Mucosa of rectum (tissue), 2 donors: ENCODE measurements at regions not wholly inside any gene's neighbourhood (a gene's known extent, or its start where the extent isn't known, plus 50 kb on each side); places are given as distances from the start of the nearest gene placed in this dataset.
"Not testable (repeated sequence)": the region's sequence is repeated elsewhere in the genome, so short reads cannot be mapped to it uniquely, and the experiment has no call there.

Experiments used
- H3K27ac ChIP-seq, 2 donors: one replicate each; pipeline ENCODE4 v1.7.0; 2013; ENCODE audit warnings: inconsistent platforms in 2 of 2, low read depth in 2 of 2, low read length in 2 of 2
- H3K27me3 ChIP-seq, 2 donors: one replicate each; pipeline ENCODE4 v1.7.0; 2013; ENCODE audit warnings: low read length in 2 of 2; ENCODE audit not compliant: control insufficient read depth in 2 of 2, insufficient read depth in 2 of 2
- H3K36me3 ChIP-seq, 2 donors: one replicate each; pipeline ENCODE4 v1.7.0; 2013; ENCODE audit warnings: low read length in 2 of 2; ENCODE audit not compliant: control insufficient read depth in 2 of 2, insufficient read depth in 2 of 2
- H3K4me1 ChIP-seq, 2 donors: one replicate each; pipeline ENCODE4 v1.7.0; 2013; ENCODE audit warnings: low read length in 2 of 2, mild to moderate bottlenecking in 1 of 2; ENCODE audit not compliant: control insufficient read depth in 2 of 2, insufficient read depth in 2 of 2
- H3K4me3 ChIP-seq, 2 donors: one replicate each; pipeline ENCODE4 v1.7.0; 2013; ENCODE audit warnings: low read length in 2 of 2
- H3K9ac ChIP-seq, 2 donors: one replicate each; pipeline ENCODE4 v1.7.0; 2013; ENCODE audit warnings: low read length in 2 of 2, low read depth in 1 of 2, mild to moderate bottlenecking in 1 of 2
- H3K9me3 ChIP-seq, 2 donors: one replicate each; pipeline ENCODE4 v1.7.0; 2013; ENCODE audit warnings: low read length in 2 of 2; ENCODE audit not compliant: control insufficient read depth in 2 of 2
- donor health status: healthy.
- donor health status: Normal muscosa, but diverticular disease.

DNA sequence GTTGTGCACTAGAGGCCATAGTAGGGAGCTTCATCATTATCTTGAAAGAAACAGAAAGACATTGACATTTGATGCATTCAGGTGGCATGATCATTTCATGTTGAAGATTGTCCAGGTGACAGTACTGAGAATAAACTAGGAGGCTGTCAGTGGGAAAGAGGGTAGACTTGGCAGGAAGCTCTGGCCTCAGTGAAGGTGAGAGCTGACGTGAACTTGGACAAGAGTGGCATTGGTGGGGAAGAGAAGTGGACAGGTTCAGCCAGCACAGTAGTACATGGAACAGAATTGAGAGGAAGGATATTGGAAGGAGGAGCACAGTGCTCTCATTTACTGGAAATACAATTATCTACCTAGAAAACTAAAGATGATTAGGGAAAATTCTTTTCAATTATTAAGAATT, 245.2 kb downstream of the CYRIA start:
- H3K27ac ChIP-seq = no peak overlapping the region
- no peak overlapping the region for H3K9ac ChIP-seq
- no peaks in the 10 kb centered on the region for H3K27me3 ChIP-seq
- H3K4me1 ChIP-seq = no peaks in the 10 kb centered on the region
- H3K4me3 ChIP-seq = no peak overlapping the region
- H3K9me3 ChIP-seq = no peaks in the 10 kb centered on the region
- no peaks in the 10 kb centered on the region for H3K36me3 ChIP-seq

GRCh38 chr2:16417726-16418125, 247.9 kb downstream of the CYRIA start:
- no peaks in the 10 kb centered on the region for H3K36me3 ChIP-seq
- no peak overlapping the region for H3K9ac ChIP-seq
- H3K9me3 ChIP-seq = no peaks in the 10 kb centered on the region
- H3K27ac ChIP-seq = no peak overlapping the region
- H3K27me3 ChIP-seq = no peaks in the 10 kb centered on the region
- H3K4me1 ChIP-seq = no peaks in the 10 kb centered on the region
- no peak overlapping the region for H3K4me3 ChIP-seq

DNA sequence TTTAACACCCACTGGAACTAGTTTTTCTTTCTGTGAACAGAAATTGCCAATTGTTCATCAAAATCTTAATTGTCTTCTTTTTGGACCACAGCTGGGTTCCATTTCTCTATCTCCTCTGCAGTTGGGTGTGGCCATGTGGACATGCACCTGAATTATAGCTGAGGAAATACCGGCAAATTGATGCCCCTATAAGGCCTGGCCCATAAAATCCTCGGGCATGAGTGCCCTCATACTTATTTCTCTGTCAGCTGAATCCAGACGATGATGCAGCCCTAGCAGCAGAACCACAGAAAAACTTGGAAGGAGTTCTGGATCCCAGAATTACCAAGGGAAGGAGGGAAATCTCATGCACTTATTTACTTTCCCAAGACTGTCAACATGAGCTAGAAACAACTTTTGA, 249.0 kb downstream of the CYRIA start:
- Histone ChIP-seq H3K36me3 (no peaks in the 10 kb centered on the region), H3K4me3 (no peak overlapping the region), H3K9me3 (no peaks in the 10 kb centered on the region), H3K9ac (no peak overlapping the region), H3K27ac (no peak overlapping the region), H3K27me3 (no peaks in the 10 kb centered on the region), H3K4me1 (no peaks in the 10 kb centered on the region)

- H3K9me3 ChIP-seq, H3K27me3 ChIP-seq, H3K9ac ChIP-seq, H3K4me1 ChIP-seq, H3K27ac ChIP-seq, H3K4me3 ChIP-seq, H3K36me3 ChIP-seq: not testable (repeated sequence)
Measured at GRCh38 chr2:16415861-16416260, 249.8 kb downstream of the CYRIA start.

DNA sequence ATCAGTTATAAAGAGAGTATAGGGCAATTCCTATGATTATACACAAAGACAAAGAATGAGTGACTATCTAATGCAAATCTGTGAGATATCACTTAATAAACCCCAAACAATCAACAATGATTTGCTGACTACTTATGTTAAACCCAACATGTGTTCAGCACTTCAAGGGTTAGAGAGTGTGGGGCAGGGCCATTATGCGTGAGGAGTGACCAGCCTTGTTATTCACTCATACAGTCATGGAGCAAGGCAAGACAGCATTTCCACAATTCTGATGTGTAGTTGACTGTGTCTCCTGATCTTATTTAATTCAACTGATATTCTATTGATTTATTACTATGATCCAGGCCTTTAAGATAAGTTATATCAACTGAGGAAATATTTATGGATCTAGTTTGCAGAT, 251.7 kb downstream of the CYRIA start:
- Histone ChIP-seq H3K9me3 (no peaks in the 10 kb centered on the region), H3K27ac (no peak overlapping the region), H3K36me3 (no peaks in the 10 kb centered on the region), H3K4me1 (no peaks in the 10 kb centered on the region), H3K9ac (no peak overlapping the region), H3K27me3 (no peaks in the 10 kb centered on the region), H3K4me3 (no peak overlapping the region)

DNA sequence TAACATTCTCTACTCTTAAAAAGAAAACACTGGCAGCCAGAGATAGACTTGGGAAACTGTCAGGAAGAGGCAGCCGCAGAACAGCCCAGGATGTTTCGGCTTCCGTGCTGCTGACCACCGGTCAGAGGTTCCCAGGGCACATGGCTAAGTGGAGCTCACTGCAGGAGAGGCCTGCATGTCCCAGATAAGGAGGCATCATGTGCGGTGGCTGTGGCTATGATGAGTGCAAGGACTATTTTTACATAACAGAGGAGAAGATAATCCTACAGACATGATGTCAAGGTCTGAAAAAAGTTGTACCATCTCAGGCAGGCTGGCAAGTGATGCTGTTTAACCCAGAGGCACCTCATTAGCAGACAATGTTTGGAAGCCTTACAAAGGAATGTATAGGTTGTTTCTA, 252.3 kb downstream of the CYRIA start:
- H3K27me3 ChIP-seq = no peaks in the 10 kb centered on the region
- no peak overlapping the region for H3K4me3 ChIP-seq
- no peak overlapping the region for H3K9ac ChIP-seq
- no peaks in the 10 kb centered on the region for H3K9me3 ChIP-seq
- H3K4me1 ChIP-seq = no peaks in the 10 kb centered on the region
- H3K27ac ChIP-seq = no peak overlapping the region
- H3K36me3 ChIP-seq = no peaks in the 10 kb centered on the region

DNA sequence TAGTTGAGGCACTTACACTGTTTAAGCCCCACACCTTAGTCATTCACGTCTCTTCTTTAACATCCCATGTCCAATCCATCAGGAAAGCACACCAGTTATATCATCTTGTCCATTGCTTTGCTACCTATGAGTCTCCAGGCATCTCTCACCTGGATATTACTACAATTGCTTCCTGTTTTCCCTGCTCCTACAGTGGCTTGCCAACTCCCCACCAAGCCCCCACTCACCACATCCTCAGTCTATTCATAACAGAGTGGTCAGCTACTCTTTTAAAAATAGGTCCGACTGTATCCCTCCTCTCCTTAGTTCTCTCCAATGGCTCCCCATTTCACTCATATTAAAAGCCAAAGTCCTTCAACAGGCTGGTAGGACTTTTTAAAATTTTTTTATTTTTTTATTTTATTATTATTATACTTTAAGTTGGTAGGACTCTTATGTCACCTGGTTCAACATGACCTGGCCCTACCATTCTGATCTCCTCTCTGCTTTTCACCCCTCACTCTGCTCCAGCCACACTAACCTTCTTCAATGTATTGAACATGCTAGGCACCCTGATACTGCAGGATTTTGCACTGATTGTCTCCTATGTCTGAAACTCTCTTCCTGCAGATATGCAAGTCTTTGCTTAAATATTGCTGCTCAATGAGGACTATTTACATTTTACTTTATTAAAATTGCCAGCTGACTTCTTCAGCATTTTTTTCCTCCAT, 253.2 kb downstream of the CYRIA start:
- no peak overlapping the region for H3K27ac ChIP-seq
- H3K9ac ChIP-seq = no peak overlapping the region
- no peaks in the 10 kb centered on the region for H3K9me3 ChIP-seq
- H3K4me1 ChIP-seq = no peaks in the 10 kb centered on the region
- H3K4me3 ChIP-seq = no peak overlapping the region
- H3K27me3 ChIP-seq = no peaks in the 10 kb centered on the region
- H3K36me3 ChIP-seq = no peaks in the 10 kb centered on the region

DNA sequence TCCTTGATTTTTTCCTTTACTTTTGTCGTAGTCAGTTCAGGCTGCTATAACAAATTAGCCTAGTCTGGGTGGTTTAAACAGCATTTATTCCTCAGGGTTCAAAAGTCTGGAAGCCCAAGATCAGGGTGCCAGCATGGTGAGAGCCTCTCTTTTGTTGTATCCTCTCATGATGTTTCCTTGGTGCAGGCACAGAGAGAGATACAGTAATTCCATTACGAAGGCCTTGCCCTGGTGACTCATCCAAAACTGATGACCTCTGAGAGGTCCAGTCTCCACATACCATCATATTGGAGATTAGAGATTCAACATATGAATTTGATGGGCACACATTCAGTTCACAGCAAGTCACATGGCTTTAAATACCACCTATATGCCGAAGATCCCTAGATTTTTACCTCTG, 253.8 kb downstream of the CYRIA start:
- Histone ChIP-seq H3K27ac (no peak overlapping the region), H3K9me3 (no peaks in the 10 kb centered on the region), H3K9ac (no peak overlapping the region), H3K27me3 (no peaks in the 10 kb centered on the region), H3K4me1 (no peaks in the 10 kb centered on the region), H3K4me3 (no peak overlapping the region), H3K36me3 (no peaks in the 10 kb centered on the region)

DNA sequence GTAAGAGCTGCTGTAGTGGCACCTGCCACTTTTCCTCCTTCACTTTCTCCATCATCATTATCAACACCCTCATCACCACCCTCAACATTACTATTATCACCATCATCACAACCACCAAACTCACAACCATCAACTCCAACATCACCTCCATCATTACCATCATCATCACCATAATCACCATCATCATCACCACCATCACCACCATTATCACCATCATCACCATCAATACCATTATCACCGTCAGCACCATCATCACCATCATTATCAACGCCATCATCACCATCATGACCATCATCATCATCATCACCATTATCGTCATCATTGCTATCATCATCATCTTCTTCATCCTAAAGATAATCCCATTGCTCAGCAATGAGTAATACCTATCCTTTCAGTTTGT, 255.8 kb downstream of the CYRIA start:
- H3K27ac ChIP-seq = no peak overlapping the region
- H3K36me3 ChIP-seq = no peaks in the 10 kb centered on the region
- no peak overlapping the region for H3K9ac ChIP-seq
- no peaks in the 10 kb centered on the region for H3K4me1 ChIP-seq
- no peaks in the 10 kb centered on the region for H3K27me3 ChIP-seq
- H3K9me3 ChIP-seq = no peaks in the 10 kb centered on the region
- no peak overlapping the region for H3K4me3 ChIP-seq

- Histone ChIP-seq H3K4me1 (no peaks in the 10 kb centered on the region), H3K27me3 (no peaks in the 10 kb centered on the region), H3K9ac (no peak overlapping the region), H3K4me3 (no peak overlapping the region), H3K36me3 (no peaks in the 10 kb centered on the region), H3K9me3 (no peaks in the 10 kb centered on the region), H3K27ac (no peak overlapping the region)
Measured at GRCh38 chr2:16409006-16409390, 256.6 kb downstream of the CYRIA start.
